ENCODE measurements at regions not wholly inside any gene's neighbourhood (a gene's known extent, or its start where the extent isn't known, plus 50 kb on each side); places are given as distances from the start of the nearest gene placed in this dataset.

DNA sequence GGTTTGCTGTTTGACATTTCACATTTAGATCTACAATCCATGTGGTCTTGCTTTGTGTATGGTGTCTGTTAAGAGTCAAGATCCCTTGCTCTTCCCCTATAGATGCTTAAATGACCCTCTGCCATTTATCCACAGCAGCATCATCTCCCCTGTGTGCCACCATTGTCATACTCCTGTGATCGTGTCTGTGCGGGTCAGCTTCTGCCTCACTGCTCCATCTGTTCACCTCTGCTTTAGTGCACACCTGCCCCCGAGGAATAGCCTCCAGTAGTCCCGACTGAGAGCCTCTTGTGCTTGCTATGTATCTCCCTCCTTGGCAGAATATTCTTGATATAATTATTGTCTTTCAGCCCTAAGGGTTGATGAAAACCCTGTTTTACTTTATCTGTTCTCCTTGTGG is 551.2 kb downstream of the CDH26 start:
- Histone ChIP-seq H3K4me1 (ENCODE audit: insufficient read depth, low read length) (no peaks in the 10 kb centered on the region), H3K4me3 (ENCODE audit: low read length) (no peak overlapping the region), H3K27ac (ENCODE audit: low read depth in 1 of 2, low read length in 2 of 2) (no peak overlapping the region), H3K9me3 (ENCODE audit: control insufficient read depth in 1 of 2, insufficient read depth in 1 of 2, low read length in 2 of 2) (no peaks in the 10 kb centered on the region), H3K27me3 (ENCODE audit: control insufficient read depth in 1 of 2, insufficient read depth in 2 of 2, low read length in 2 of 2) (no peaks in the 10 kb centered on the region), H3K36me3 (ENCODE audit: insufficient read depth, low read length) (no peaks in the 10 kb centered on the region)
- Mint-ChIP-seq H3K9me3 (no peaks in the 10 kb centered on the region), H3K27ac (no peak overlapping the region), H3K36me3 (ENCODE audit: low read depth) (no peaks in the 10 kb centered on the region), H3K4me1 (ENCODE audit: low read depth) (no peaks in the 10 kb centered on the region), H3K4me3 (no peak overlapping the region), H3K27me3 (peaks cover 26% of the 10 kb centered on the region)
- DNase-seq (no peak), ATAC-seq (ENCODE audit: poor library complexity) (no peak)
- TF ChIP-seq, protein P1, sequence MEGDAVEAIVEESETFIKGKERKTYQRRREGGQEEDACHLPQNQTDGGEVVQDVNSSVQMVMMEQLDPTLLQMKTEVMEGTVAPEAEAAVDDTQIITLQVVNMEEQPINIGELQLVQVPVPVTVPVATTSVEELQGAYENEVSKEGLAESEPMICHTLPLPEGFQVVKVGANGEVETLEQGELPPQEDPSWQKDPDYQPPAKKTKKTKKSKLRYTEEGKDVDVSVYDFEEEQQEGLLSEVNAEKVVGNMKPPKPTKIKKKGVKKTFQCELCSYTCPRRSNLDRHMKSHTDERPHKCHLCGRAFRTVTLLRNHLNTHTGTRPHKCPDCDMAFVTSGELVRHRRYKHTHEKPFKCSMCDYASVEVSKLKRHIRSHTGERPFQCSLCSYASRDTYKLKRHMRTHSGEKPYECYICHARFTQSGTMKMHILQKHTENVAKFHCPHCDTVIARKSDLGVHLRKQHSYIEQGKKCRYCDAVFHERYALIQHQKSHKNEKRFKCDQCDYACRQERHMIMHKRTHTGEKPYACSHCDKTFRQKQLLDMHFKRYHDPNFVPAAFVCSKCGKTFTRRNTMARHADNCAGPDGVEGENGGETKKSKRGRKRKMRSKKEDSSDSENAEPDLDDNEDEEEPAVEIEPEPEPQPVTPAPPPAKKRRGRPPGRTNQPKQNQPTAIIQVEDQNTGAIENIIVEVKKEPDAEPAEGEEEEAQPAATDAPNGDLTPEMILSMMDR (IDR thresholded peaks at IDR 0.05) = no peak
- CTCF ChIA-PET = no interaction called here
- POLR2A ChIA-PET = no interaction called here
- intact Hi-C loops (cut with DNase I, micrococcal nuclease) = no loop called here

DNA sequence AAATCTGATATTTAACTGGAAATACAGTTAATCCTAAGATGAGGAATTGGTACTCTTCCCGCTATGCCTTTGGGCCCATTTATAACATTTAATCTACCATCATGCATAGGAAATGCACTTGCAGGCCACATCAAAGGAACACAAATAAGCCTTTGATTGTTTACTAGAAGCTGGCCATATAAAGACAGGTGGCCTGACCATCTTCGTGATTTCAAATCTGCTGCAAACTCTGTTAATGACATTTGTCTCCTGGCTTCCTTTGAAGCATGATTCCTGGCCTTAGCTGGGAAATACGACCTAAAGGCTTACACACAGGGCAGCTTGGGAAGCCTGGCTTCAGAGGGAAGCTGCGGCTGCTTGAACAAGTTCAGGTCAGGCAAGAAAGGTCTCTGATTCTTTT is 552.1 kb downstream of the CDH26 start:
- ATAC-seq (ENCODE audit: poor library complexity) (no peak), DNase-seq (no peak)
- Mint-ChIP-seq H3K4me1 (ENCODE audit: low read depth) (no peaks in the 10 kb centered on the region), H3K9me3 (no peaks in the 10 kb centered on the region), H3K27ac (no peak overlapping the region), H3K36me3 (ENCODE audit: low read depth) (no peaks in the 10 kb centered on the region), H3K4me3 (no peak overlapping the region), H3K27me3 (peaks cover 26% of the 10 kb centered on the region)
- TF ChIP-seq, protein P1 (IDR thresholded peaks at IDR 0.05) = no peak
- Histone ChIP-seq H3K27ac (ENCODE audit: low read depth in 1 of 2, low read length in 2 of 2) (no peak overlapping the region), H3K4me3 (ENCODE audit: low read length) (no peak overlapping the region), H3K36me3 (ENCODE audit: insufficient read depth, low read length) (no peaks in the 10 kb centered on the region), H3K4me1 (ENCODE audit: insufficient read depth, low read length) (no peaks in the 10 kb centered on the region), H3K9me3 (ENCODE audit: control insufficient read depth in 1 of 2, insufficient read depth in 1 of 2, low read length in 2 of 2) (no peaks in the 10 kb centered on the region), H3K27me3 (ENCODE audit: control insufficient read depth in 1 of 2, insufficient read depth in 2 of 2, low read length in 2 of 2) (no peaks in the 10 kb centered on the region)
- ChIA-PET POLR2A (no interaction called here), CTCF (no interaction called here)
- intact Hi-C loops (cut with DNase I, micrococcal nuclease) = no loop called here

DNA sequence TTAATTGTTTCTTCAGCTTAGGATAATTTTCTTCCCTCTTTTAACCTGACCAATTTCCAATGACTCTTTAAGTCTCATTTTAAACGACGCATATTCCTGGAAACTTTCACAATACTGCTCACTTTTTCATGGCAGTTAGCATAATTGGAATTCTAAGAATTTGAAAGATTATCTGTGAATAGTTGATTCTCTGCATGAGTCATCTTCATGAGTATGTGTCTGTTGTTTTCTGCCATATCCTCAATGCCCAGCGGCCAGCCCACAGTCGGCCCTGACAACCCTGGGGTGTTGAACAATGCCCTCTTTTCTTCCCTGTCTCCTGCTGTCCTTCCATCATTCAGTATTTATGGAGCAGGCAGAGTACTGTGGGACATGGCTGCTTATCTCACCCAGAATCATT is 554.2 kb downstream of the CDH26 start:
- ATAC-seq (ENCODE audit: poor library complexity) (no peak), DNase-seq (no peak)
- Mint-ChIP-seq H3K27ac (no peak overlapping the region), H3K4me1 (ENCODE audit: low read depth) (no peaks in the 10 kb centered on the region), H3K27me3 (peaks cover 19% of the 10 kb centered on the region), H3K36me3 (ENCODE audit: low read depth) (no peaks in the 10 kb centered on the region), H3K9me3 (no peaks in the 10 kb centered on the region), H3K4me3 (no peak overlapping the region)
- Histone ChIP-seq H3K4me3 (ENCODE audit: low read length) (no peak overlapping the region), H3K27me3 (ENCODE audit: control insufficient read depth in 1 of 2, insufficient read depth in 2 of 2, low read length in 2 of 2) (no peaks in the 10 kb centered on the region), H3K9me3 (ENCODE audit: control insufficient read depth in 1 of 2, insufficient read depth in 1 of 2, low read length in 2 of 2) (no peaks in the 10 kb centered on the region), H3K36me3 (ENCODE audit: insufficient read depth, low read length) (no peaks in the 10 kb centered on the region), H3K27ac (ENCODE audit: low read depth in 1 of 2, low read length in 2 of 2) (no peak overlapping the region), H3K4me1 (ENCODE audit: insufficient read depth, low read length) (no peaks in the 10 kb centered on the region)
- intact Hi-C loops (cut with DNase I, micrococcal nuclease) = no loop called here
- ChIA-PET POLR2A (no interaction called here), CTCF (no interaction called here)
- TF ChIP-seq, protein P1 (IDR thresholded peaks at IDR 0.05) = no peak

All from CD4-positive, alpha-beta T cell (primary cell).